B cell (primary cell): ENCODE measurements at regions not wholly inside any gene's neighbourhood (a gene's known extent, or its start where the extent isn't known, plus 50 kb on each side); places are given as distances from the start of the nearest gene placed in this dataset.

ENCODE experiments used
- EZH2 ChIP-seq: IDR thresholded peaks from 2 replicates; pipeline ENCODE4 v1.6.1; 2012; ENCODE audit warnings: borderline replicate concordance, low read depth, mild to moderate bottlenecking, moderate library complexity, low read length; ENCODE audit not compliant: insufficient read depth, poor library complexity, severe bottlenecking
- TF ChIP-seq, protein P1 (sequence below): fragments of 200-600 bp; IDR thresholded peaks from one replicate; pipeline ENCODE4 v1.8.0; 2022; ENCODE audit warnings: antibody characterized with exemption, mild to moderate bottlenecking

DNA sequence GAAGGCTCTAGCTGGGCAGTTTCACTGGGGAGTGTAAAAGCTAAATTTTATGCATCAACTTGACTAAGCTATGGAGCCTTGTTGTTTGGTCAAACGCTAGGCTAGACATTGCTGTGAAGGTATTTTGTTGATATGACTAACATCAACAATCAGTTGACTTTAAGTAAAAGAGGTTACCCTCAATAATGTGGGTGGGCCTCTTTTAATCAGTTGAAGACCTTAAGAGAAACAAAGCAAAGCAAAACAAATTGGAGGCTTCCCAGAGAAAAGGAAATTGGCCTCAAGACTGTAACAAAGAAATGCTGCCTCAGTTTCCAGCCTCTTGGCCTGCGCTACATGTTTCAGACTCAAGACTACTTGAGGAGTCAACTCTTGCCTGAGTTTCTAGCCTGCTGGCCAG lies 50.0 kb upstream of the TSC22D1 start:
- TF ChIP-seq EZH2, result no peak
- TF ChIP-seq, protein P1, sequence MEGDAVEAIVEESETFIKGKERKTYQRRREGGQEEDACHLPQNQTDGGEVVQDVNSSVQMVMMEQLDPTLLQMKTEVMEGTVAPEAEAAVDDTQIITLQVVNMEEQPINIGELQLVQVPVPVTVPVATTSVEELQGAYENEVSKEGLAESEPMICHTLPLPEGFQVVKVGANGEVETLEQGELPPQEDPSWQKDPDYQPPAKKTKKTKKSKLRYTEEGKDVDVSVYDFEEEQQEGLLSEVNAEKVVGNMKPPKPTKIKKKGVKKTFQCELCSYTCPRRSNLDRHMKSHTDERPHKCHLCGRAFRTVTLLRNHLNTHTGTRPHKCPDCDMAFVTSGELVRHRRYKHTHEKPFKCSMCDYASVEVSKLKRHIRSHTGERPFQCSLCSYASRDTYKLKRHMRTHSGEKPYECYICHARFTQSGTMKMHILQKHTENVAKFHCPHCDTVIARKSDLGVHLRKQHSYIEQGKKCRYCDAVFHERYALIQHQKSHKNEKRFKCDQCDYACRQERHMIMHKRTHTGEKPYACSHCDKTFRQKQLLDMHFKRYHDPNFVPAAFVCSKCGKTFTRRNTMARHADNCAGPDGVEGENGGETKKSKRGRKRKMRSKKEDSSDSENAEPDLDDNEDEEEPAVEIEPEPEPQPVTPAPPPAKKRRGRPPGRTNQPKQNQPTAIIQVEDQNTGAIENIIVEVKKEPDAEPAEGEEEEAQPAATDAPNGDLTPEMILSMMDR, result no peak
